SK-N-MC (cell line): ENCODE measurements at regions not wholly inside any gene's neighbourhood (a gene's known extent, or its start where the extent isn't known, plus 50 kb on each side); places are given as distances from the start of the nearest gene placed in this dataset.

Experiments used
- EZH2 ChIP-seq: fragments of 200-600 bp; sonication (generic); IDR thresholded peaks from one replicate; pipeline ENCODE4 v1.6.1; 2017; ENCODE audit warnings: antibody characterized with exemption
- FOXP2 ChIP-seq: optimal IDR thresholded peaks from 2 replicates; pipeline ENCODE3; 2011; ENCODE audit warnings: mild to moderate bottlenecking, moderate library complexity; ENCODE audit not compliant: insufficient read depth; ENCODE audit errors: extremely low read length, control extremely low read depth
- POLR2AphosphoS5 ChIP-seq: IDR thresholded peaks from 2 replicates; pipeline ENCODE4 v1.6.1; 2012; ENCODE audit warnings: mild to moderate bottlenecking, low read depth, low read length, borderline replicate concordance

- TF ChIP-seq EZH2 (no peak), POLR2AphosphoS5 (no peak), FOXP2 (no peak)
Measured at GRCh38 chr4:188466001-188466400, 326.8 kb downstream of the TRIML1 start.
